ENCODE measurements at regions not wholly inside any gene's neighbourhood (a gene's known extent, or its start where the extent isn't known, plus 50 kb on each side); places are given as distances from the start of the nearest gene placed in this dataset.

DNA sequence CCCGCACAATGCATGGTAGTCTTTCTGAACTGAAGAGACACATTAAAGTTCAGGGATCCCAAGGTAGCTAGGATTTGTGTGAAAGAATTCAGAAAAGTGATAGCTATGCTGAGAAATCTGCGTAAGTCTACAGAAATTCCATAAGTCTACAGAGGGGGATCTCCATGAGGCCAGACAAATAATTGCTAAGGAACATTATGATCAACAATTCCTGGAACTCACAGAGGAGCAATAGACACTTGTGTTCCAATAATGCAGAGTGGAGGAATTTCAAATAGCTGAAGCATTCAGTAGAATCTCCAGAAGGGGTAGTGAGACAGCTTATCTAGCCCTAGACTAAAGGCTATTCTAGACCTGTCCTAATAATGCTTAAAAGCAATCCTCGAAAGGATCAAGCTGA, 315.7 kb upstream of the ECI2 start:
- TF ChIP-seq CTCF (IDR thresholded peaks at IDR 0.05; ENCODE audit: low read depth, low read length) (no peak), EZH2phosphoT487 (IDR thresholded peaks at IDR 0.05; ENCODE audit: low read depth) (no peak)
